GM12864 (cell line): ENCODE measurements at regions not wholly inside any gene's neighbourhood (a gene's known extent, or its start where the extent isn't known, plus 50 kb on each side); places are given as distances from the start of the nearest gene placed in this dataset.
A peak's percentile ranks its signal among the peaks of the same experiment; 100 is the strongest.

Experiments used
- DNase-seq: peaks from one replicate; pipeline ENCODE4 v3.0.0-alpha.2; 2011; ENCODE audit warnings: low read depth
- H3K4me3 ChIP-seq: 2 replicates; pipeline ENCODE4 v1.5.1; 2011; ENCODE audit warnings: mild to moderate bottlenecking, low read depth, low read length, control low read depth
- TF ChIP-seq, protein P1 (sequence below): IDR thresholded peaks from 2 replicates; pipeline ENCODE4 v1.5.1; 2011; ENCODE audit warnings: low read depth, mild to moderate bottlenecking, moderate library complexity, low read length, control low read depth, inconsistent platforms; ENCODE audit errors: missing control alignments

DNA sequence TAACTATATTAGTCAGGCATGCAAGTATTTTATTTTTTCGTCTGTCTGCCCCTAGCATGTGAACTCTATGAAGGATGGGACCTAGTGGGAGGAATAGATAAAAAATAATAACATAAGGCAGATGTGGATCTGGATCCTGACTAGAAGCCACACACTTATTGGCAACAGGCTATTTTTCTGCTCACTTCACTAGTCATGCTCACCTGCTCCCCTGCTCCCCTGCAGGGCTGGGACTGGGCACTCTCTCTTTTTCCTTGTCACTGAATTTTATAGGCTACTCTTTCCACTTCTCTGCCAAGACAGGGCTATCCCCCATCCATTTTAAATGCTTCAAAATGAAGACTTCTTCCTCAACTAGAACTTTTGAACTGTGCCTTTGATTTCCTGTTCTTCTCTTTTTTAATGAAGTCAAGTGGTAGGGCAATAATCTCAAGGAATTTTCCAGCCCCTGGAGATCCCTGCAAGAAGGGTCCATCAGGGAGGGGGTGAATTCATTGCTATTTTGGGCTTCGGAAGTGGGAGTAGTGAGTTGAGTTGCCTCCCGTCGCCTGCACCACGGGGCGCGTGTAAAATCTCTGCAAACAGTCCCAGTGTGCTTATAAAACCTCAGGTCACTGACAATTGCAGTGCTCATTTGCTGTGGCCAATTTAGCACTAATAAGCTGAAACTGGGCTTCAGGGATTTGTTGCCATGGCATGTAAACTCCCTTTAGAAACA is 156.7 kb upstream of the NPVF start:
- no peak overlapping the region for H3K4me3 ChIP-seq

GRCh38 chr7:25385506-25386136 is 157.3 kb upstream of the NPVF start:
- no peak overlapping the region for H3K4me3 ChIP-seq
- TF ChIP-seq, protein P1, sequence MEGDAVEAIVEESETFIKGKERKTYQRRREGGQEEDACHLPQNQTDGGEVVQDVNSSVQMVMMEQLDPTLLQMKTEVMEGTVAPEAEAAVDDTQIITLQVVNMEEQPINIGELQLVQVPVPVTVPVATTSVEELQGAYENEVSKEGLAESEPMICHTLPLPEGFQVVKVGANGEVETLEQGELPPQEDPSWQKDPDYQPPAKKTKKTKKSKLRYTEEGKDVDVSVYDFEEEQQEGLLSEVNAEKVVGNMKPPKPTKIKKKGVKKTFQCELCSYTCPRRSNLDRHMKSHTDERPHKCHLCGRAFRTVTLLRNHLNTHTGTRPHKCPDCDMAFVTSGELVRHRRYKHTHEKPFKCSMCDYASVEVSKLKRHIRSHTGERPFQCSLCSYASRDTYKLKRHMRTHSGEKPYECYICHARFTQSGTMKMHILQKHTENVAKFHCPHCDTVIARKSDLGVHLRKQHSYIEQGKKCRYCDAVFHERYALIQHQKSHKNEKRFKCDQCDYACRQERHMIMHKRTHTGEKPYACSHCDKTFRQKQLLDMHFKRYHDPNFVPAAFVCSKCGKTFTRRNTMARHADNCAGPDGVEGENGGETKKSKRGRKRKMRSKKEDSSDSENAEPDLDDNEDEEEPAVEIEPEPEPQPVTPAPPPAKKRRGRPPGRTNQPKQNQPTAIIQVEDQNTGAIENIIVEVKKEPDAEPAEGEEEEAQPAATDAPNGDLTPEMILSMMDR = no peak
- DNase-seq = no peak

More for the DNA sequence above, 156.7 kb upstream of the NPVF start:
- no peak for DNase-seq
- TF ChIP-seq, protein P1 = no peak

- H3K4me3 ChIP-seq = no peak overlapping the region
- DNase-seq = no peak
- TF ChIP-seq, protein P1 = no peak
Observed at GRCh38 chr7:25386311-25386744, 158.0 kb upstream of the NPVF start.

GRCh38 chr7:25388681-25389080 is 160.4 kb upstream of the NPVF start:
- H3K4me3 ChIP-seq = no peak overlapping the region
- TF ChIP-seq, protein P1 = no peak
- DNase-seq = no peak

- no peak overlapping the region for H3K4me3 ChIP-seq
- peak; percentile 12 for DNase-seq
- TF ChIP-seq, protein P1 = peak; percentile 39
Observed at GRCh38 chr7:25389489-25390106, 161.3 kb upstream of the NPVF start.

- H3K4me3 ChIP-seq = no peak overlapping the region
- DNase-seq = no peak
- TF ChIP-seq, protein P1 = peak; percentile 5
Observed at GRCh38 chr7:25391295-25391861, 163.1 kb upstream of the NPVF start.
